ENCODE measurements at regions not wholly inside any gene's neighbourhood (a gene's known extent, or its start where the extent isn't known, plus 50 kb on each side); places are given as distances from the start of the nearest gene placed in this dataset.

DNA sequence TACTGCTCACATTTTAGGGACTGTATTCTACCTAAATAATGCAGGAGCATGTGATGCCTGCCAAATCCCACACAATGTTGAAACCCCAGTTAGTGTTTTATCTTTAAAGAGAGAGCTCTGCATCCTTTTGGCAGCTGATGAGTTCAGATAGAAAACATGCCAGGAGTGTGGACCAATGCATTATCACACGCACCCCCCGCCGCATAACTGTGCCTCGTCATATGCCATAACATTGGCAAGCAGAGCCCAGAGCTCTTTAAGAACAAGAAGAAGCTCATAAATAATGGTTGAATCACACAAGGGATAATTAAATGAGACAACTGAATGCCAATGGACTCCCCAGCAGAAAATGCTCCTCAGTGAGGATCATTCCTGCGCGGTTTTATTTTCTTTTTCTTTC is 52.8 kb upstream of the RORB start:
- no peak overlapping the region for H3K4me3 ChIP-seq
- no peaks in the 10 kb centered on the region for H3K36me3 ChIP-seq
- TF ChIP-seq, protein P1, sequence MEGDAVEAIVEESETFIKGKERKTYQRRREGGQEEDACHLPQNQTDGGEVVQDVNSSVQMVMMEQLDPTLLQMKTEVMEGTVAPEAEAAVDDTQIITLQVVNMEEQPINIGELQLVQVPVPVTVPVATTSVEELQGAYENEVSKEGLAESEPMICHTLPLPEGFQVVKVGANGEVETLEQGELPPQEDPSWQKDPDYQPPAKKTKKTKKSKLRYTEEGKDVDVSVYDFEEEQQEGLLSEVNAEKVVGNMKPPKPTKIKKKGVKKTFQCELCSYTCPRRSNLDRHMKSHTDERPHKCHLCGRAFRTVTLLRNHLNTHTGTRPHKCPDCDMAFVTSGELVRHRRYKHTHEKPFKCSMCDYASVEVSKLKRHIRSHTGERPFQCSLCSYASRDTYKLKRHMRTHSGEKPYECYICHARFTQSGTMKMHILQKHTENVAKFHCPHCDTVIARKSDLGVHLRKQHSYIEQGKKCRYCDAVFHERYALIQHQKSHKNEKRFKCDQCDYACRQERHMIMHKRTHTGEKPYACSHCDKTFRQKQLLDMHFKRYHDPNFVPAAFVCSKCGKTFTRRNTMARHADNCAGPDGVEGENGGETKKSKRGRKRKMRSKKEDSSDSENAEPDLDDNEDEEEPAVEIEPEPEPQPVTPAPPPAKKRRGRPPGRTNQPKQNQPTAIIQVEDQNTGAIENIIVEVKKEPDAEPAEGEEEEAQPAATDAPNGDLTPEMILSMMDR (IDR thresholded peaks at IDR 0.05), result no peak
- TF ChIP-seq POLR2A (IDR thresholded peaks at IDR 0.05), result no peak
- intact Hi-C loops (cut with DNase I), result loop anchor here in 1 of 10 donors (10.0 kb wide), 1 partner anchor 60 kb away; no protein-coding TSS in a partner anchor
- peak overlapping the region in 1 of 12 donors; percentile 20 for H3K27ac ChIP-seq
- no peaks in the 10 kb centered on the region for H3K9me3 ChIP-seq
- WGBS, 4 donors, result 53 to 62% (median 55%) methylated on average over 6 of the region's 6 CpGs
- DNase-seq (peak in 4 of 5 donors; percentile 17 to 40 (median 30)), ATAC-seq (peak in 3 of 4 donors; percentile 33 to 64 (median 54))
- no peaks in the 10 kb centered on the region for H3K27me3 ChIP-seq
- peaks cover 0 to 11% (median 0%) of the 10 kb centered on the region in 12 donors for H3K4me1 ChIP-seq

All from heart left ventricle (tissue), 16 donors.